NB4 (cell line): ENCODE measurements at regions not wholly inside any gene's neighbourhood (a gene's known extent, or its start where the extent isn't known, plus 50 kb on each side); places are given as distances from the start of the nearest gene placed in this dataset.

Experiments
- CTCF ChIP-seq: IDR thresholded peaks from one replicate; pipeline ENCODE4 v1.5.1; 2012; ENCODE audit warnings: low read depth, low read length
- POLR2A ChIP-seq: IDR thresholded peaks from 2 replicates; pipeline ENCODE4 v1.6.1; 2011; ENCODE audit warnings: mild to moderate bottlenecking; ENCODE audit not compliant: insufficient read length; ENCODE audit errors: extremely low read depth

GRCh38 chr12:87202189-87202588 lies 827.0 kb downstream of the C12orf50 start:
- TF ChIP-seq CTCF: no peak
- no peak for TF ChIP-seq POLR2A
